Right atrium auricular region (tissue), 2 donors: ENCODE measurements at regions not wholly inside any gene's neighbourhood (a gene's known extent, or its start where the extent isn't known, plus 50 kb on each side); places are given as distances from the start of the nearest gene placed in this dataset.

Experiments
- DNase-seq: peaks from one replicate; pipeline ENCODE4 v3.0.0-alpha.2; 2019; ENCODE audit warnings: low spot score
- H3K27ac ChIP-seq, 2 donors: fragments of 200-600 bp; sonication (generic); 1 replicate in 1 of 2; 2 replicates in 1 of 2; pipeline ENCODE4 v1.5.1; 2016 to 2019
- H3K27me3 ChIP-seq, 2 donors: fragments of 200-600 bp; sonication (generic); one replicate each; pipeline versions ENCODE4 v1.5.1 to v1.6.0; 2017 to 2019
- H3K36me3 ChIP-seq: fragments of 200-600 bp; sonication (generic); one replicate; pipeline ENCODE4 v1.5.1; 2016
- H3K4me1 ChIP-seq, 2 donors: fragments of 200-600 bp; sonication (generic); one replicate each; pipeline versions ENCODE4 v1.5.1 to v1.6.0; 2017 to 2019
- H3K4me3 ChIP-seq, 2 donors: fragments of 200-600 bp; sonication (generic); 1 replicate in 1 of 2; 2 replicates in 1 of 2; pipeline ENCODE4 v1.5.1; 2017 to 2019; ENCODE audit warnings: mild to moderate bottlenecking in 1 of 2, moderate library complexity in 1 of 2
- H3K9me3 ChIP-seq, 2 donors: fragments of 200-600 bp; sonication (generic); one replicate each; pipeline ENCODE4 v1.5.1; 2019
- TF ChIP-seq, protein P1 (sequence below), 2 donors: fragments of 200-600 bp; sonication (generic); IDR thresholded peaks; one replicate each; pipeline ENCODE4 v1.5.1; 2019; ENCODE audit warnings: antibody characterized with exemption in 2 of 2

DNA sequence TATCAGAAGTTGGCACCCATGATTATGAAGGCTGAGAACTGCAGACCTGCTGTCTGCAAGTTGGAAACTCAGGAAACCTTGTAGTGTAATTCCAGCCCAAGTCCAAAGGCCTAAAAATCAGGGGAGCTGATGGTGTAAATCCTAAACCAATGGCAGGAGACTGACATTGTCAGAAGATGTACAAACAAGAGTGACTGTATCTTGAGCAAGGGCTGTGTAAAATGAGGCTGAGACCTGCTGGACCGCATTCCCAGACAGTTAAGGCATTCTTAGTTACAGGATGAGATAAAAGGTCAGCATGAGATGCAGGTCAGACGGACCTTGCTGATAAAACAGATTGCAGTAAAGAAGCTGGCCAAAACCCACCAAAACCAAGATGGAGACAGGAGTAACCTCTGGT, 147.7 kb downstream of the COG6 start:
- Histone ChIP-seq H3K9me3 (peaks cover 0 to 5% of the 10 kb centered on the region in 2 donors), H3K4me3 (no peak overlapping the region), H3K27ac (no peak overlapping the region), H3K27me3 (no peaks in the 10 kb centered on the region), H3K4me1 (no peaks in the 10 kb centered on the region), H3K36me3 (no peaks in the 10 kb centered on the region)
- TF ChIP-seq, protein P1, sequence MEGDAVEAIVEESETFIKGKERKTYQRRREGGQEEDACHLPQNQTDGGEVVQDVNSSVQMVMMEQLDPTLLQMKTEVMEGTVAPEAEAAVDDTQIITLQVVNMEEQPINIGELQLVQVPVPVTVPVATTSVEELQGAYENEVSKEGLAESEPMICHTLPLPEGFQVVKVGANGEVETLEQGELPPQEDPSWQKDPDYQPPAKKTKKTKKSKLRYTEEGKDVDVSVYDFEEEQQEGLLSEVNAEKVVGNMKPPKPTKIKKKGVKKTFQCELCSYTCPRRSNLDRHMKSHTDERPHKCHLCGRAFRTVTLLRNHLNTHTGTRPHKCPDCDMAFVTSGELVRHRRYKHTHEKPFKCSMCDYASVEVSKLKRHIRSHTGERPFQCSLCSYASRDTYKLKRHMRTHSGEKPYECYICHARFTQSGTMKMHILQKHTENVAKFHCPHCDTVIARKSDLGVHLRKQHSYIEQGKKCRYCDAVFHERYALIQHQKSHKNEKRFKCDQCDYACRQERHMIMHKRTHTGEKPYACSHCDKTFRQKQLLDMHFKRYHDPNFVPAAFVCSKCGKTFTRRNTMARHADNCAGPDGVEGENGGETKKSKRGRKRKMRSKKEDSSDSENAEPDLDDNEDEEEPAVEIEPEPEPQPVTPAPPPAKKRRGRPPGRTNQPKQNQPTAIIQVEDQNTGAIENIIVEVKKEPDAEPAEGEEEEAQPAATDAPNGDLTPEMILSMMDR (IDR thresholded peaks at IDR 0.05) = no peak
- DNase-seq = no peak

DNA sequence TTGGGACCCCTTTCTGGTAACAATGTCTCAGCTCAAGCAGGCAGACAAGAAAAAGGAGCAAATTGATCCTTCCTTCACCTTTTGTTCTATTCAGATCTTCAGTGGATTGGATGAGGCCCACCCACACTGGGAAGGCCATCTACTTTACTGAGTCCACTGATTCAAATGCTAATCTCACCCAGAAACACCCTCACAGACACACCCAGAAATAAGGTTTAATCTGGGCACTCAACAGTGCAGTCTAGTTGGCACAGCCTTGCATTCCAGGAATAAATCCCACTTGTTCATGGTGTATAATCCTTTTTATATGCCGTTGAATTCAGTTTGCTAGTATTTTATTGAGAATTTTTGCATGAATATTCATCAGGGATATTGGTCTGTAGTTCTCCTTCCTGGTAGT, 148.4 kb downstream of the COG6 start:
- TF ChIP-seq, protein P1 (IDR thresholded peaks at IDR 0.05) = no peak
- Histone ChIP-seq H3K36me3 (no peaks in the 10 kb centered on the region), H3K4me3 (no peak overlapping the region)

DNA sequence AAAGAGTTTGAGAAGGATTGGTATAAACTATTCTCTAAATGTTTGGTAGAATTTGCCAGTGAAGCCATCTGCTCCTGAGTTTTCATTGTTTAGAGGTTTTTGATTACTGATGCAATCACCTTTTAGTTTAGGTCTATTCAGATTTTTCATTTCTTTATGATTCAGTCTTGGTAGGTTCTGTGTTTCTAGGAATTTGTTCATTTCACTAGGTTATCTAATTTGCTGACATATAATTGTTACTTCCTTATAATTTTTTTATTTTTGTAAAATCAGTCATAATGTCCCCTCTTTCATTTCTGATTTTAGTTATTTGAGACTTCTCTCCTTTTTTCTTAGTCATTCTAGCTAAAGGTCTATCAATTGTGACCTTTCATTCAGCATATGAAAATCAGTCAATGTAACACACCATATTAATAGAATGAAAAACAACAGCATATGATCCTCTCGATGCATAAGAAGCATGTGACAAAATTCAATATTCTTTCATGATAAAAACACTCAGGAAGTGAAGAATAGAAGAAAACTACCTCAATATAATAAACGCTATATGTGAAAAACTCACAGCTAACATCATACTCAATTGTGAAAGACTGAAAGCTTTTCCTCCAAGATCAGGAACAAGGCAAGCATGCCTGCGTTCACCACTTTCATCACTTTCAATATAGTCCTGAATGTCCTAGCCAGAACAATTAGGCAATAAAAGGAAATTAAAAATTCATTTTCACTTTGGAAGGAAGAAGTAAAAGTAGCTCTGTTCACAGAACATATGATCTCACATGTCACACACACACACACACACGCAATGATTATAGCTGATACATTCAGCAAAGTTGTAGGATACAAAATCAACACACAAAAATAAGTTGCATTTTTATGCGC, 149.1 kb downstream of the COG6 start:
- TF ChIP-seq, protein P1 (IDR thresholded peaks at IDR 0.05) = no peak
- DNase-seq = no peak
- no peak overlapping the region for H3K4me3 ChIP-seq
- peaks cover 0 to 5% of the 10 kb centered on the region in 2 donors for H3K9me3 ChIP-seq
- no peaks in the 10 kb centered on the region for H3K27me3 ChIP-seq
- H3K4me1 ChIP-seq = no peaks in the 10 kb centered on the region
- no peaks in the 10 kb centered on the region for H3K36me3 ChIP-seq
- no peak overlapping the region for H3K27ac ChIP-seq

More for the DNA sequence above, 148.4 kb downstream of the COG6 start:
- Histone ChIP-seq H3K4me1 (no peaks in the 10 kb centered on the region), H3K9me3 (peaks cover 0 to 5% of the 10 kb centered on the region in 2 donors), H3K27ac (no peak overlapping the region), H3K27me3 (no peaks in the 10 kb centered on the region)
- no peak for DNase-seq

GRCh38 chr13:39809466-39809865, 154.0 kb downstream of the COG6 start:
- Histone ChIP-seq H3K27ac (no peak overlapping the region), H3K36me3 (no peaks in the 10 kb centered on the region), H3K4me3 (no peak overlapping the region), H3K4me1 (no peaks in the 10 kb centered on the region), H3K9me3 (no peaks in the 10 kb centered on the region), H3K27me3 (no peaks in the 10 kb centered on the region)
- TF ChIP-seq, protein P1 (IDR thresholded peaks at IDR 0.05) = no peak
- no peak for DNase-seq

DNA sequence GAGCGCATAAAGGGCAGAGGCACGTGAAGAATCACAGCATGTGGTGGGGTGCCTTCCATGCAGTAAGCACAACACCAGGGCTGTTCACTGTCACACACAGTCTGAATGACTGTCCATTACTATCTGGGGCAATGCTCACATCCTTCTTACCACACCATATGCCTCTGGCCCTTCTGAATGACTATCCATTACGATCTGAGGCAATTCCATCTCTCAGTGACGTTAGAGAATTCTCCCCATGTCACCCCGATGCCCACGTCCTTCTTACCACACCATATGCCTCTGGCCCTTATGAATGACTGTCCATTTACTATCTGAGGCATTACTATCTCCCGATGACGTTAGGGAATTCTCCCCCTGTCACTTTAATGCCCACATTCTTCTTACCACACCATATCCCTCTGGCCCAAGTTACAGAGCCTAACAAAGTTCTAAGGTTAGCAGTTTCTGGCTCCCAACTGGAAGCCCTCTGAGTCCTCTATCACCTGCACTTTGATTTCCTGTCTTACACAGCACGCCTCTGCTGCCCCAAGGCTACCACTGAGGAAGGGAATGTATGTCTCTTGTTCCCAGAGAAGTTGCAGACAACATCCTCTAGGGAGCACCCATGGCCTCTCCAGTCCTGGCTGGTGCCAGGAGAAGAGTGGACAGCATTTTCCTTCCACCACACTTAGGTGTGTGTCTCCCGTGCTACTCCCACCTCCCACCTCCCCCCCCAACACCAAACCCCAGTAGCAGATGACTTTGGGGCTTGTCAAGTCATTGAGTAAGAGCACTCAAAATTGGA, 154.8 kb downstream of the COG6 start:
- H3K27me3 ChIP-seq = no peaks in the 10 kb centered on the region
- no peaks in the 10 kb centered on the region for H3K4me1 ChIP-seq
- DNase-seq = no peak
- H3K9me3 ChIP-seq = no peaks in the 10 kb centered on the region
- H3K4me3 ChIP-seq = no peak overlapping the region
- no peak overlapping the region for H3K27ac ChIP-seq
- no peaks in the 10 kb centered on the region for H3K36me3 ChIP-seq
- TF ChIP-seq, protein P1 (IDR thresholded peaks at IDR 0.05) = no peak
